Tibial nerve (tissue), 4 donors: ENCODE measurements at regions not wholly inside any gene's neighbourhood (a gene's known extent, or its start where the extent isn't known, plus 50 kb on each side); places are given as distances from the start of the nearest gene placed in this dataset.

ENCODE experiments used
- EP300 ChIP-seq, 2 donors: sonication (generic); formaldehyde crosslinking; IDR thresholded peaks; one replicate each; pipeline ENCODE4 v1.6.1; 2017; ENCODE audit warnings: antibody characterized with exemption in 2 of 2, mild to moderate bottlenecking in 1 of 2
- TF ChIP-seq, protein P1 (sequence below), 5 experiments: fragments of 200-600 bp in 3 of 5; fragments of 450-650 bp in 2 of 5; sonication (generic) in 3 of 5; IDR thresholded peaks; one replicate each; pipeline ENCODE4 v1.5.1; 2016 to 2019; ENCODE audit warnings: antibody characterized with exemption in 5 of 5, mild to moderate bottlenecking in 3 of 5, moderate library complexity in 2 of 5

GRCh38 chr7:82697897-82698296, 254.3 kb upstream of the CACNA2D1 start:
- TF ChIP-seq, protein P1, sequence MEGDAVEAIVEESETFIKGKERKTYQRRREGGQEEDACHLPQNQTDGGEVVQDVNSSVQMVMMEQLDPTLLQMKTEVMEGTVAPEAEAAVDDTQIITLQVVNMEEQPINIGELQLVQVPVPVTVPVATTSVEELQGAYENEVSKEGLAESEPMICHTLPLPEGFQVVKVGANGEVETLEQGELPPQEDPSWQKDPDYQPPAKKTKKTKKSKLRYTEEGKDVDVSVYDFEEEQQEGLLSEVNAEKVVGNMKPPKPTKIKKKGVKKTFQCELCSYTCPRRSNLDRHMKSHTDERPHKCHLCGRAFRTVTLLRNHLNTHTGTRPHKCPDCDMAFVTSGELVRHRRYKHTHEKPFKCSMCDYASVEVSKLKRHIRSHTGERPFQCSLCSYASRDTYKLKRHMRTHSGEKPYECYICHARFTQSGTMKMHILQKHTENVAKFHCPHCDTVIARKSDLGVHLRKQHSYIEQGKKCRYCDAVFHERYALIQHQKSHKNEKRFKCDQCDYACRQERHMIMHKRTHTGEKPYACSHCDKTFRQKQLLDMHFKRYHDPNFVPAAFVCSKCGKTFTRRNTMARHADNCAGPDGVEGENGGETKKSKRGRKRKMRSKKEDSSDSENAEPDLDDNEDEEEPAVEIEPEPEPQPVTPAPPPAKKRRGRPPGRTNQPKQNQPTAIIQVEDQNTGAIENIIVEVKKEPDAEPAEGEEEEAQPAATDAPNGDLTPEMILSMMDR (IDR thresholded peaks at IDR 0.05) = no peak
- TF ChIP-seq EP300 (IDR thresholded peaks at IDR 0.05) = no peak
